ENCODE measurements at regions not wholly inside any gene's neighbourhood (a gene's known extent, or its start where the extent isn't known, plus 50 kb on each side); places are given as distances from the start of the nearest gene placed in this dataset.

DNA sequence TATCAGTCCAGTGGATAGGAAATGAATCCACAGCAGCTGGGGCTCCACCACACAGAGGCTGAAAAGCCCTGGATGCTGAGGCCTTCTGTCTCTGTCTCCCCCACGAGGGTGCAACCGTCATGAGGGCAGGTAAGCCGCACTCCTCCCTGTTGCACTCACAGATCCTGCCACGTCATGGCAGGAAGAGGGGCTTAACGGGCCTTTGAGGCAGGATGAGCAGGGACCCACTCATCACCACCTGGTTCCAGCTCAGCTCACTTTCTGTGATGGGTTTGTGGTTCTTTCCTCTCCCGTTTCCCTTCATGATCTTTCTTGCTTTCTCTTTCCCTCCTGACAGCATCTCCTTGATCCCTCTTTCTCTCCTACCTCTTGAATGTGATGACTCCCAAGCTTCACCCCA lies 575.2 kb downstream of the CCDC171 start:
- TF ChIP-seq POLR2A (IDR thresholded peaks at IDR 0.05; ENCODE audit: borderline replicate concordance, extremely low read depth, insufficient read depth, insufficient read length) (no peak), CTCF (IDR thresholded peaks at IDR 0.05 in 2 of 3, conservative IDR thresholded peaks at IDR 0.05 in 1 of 3; ENCODE audit: borderline replicate concordance in 1 of 3, insufficient read depth in 1 of 3, low read depth in 2 of 3, low read length in 2 of 3) (no peak), EGR1 (IDR thresholded peaks at IDR 0.05; ENCODE audit: low read depth) (no peak), EZH2 (IDR thresholded peaks at IDR 0.05) (no peak)
- TF ChIP-seq, protein P1, sequence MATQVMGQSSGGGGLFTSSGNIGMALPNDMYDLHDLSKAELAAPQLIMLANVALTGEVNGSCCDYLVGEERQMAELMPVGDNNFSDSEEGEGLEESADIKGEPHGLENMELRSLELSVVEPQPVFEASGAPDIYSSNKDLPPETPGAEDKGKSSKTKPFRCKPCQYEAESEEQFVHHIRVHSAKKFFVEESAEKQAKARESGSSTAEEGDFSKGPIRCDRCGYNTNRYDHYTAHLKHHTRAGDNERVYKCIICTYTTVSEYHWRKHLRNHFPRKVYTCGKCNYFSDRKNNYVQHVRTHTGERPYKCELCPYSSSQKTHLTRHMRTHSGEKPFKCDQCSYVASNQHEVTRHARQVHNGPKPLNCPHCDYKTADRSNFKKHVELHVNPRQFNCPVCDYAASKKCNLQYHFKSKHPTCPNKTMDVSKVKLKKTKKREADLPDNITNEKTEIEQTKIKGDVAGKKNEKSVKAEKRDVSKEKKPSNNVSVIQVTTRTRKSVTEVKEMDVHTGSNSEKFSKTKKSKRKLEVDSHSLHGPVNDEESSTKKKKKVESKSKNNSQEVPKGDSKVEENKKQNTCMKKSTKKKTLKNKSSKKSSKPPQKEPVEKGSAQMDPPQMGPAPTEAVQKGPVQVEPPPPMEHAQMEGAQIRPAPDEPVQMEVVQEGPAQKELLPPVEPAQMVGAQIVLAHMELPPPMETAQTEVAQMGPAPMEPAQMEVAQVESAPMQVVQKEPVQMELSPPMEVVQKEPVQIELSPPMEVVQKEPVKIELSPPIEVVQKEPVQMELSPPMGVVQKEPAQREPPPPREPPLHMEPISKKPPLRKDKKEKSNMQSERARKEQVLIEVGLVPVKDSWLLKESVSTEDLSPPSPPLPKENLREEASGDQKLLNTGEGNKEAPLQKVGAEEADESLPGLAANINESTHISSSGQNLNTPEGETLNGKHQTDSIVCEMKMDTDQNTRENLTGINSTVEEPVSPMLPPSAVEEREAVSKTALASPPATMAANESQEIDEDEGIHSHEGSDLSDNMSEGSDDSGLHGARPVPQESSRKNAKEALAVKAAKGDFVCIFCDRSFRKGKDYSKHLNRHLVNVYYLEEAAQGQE (IDR thresholded peaks at IDR 0.05; ENCODE audit: low read depth) = no peak
